ENCODE measurements at regions not wholly inside any gene's neighbourhood (a gene's known extent, or its start where the extent isn't known, plus 50 kb on each side); places are given as distances from the start of the nearest gene placed in this dataset.

DNA sequence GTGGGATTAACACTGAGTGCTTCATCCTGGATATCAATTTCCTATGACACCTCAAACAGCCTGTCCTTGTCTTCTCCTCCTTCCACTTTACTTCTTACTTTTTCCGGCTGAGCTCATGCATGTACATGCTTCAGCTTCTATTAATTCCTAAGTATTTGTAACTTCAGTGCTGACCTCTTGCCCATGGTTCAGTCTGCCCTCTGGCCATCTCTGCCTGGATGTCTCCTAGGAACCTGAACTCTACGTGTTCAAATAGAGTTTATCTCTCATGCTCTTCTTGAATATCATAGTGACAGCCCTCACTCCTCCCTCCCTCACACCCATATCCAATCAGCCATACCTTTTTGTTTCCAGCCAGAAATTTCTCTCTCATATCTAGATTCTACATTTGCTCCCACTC is 141.6 kb downstream of the ATP23 start:
- DNase-seq (ENCODE audit: low spot score in 2 of 2, unreplicated experiment in 2 of 2), result no peak
- TF ChIP-seq, protein P1, sequence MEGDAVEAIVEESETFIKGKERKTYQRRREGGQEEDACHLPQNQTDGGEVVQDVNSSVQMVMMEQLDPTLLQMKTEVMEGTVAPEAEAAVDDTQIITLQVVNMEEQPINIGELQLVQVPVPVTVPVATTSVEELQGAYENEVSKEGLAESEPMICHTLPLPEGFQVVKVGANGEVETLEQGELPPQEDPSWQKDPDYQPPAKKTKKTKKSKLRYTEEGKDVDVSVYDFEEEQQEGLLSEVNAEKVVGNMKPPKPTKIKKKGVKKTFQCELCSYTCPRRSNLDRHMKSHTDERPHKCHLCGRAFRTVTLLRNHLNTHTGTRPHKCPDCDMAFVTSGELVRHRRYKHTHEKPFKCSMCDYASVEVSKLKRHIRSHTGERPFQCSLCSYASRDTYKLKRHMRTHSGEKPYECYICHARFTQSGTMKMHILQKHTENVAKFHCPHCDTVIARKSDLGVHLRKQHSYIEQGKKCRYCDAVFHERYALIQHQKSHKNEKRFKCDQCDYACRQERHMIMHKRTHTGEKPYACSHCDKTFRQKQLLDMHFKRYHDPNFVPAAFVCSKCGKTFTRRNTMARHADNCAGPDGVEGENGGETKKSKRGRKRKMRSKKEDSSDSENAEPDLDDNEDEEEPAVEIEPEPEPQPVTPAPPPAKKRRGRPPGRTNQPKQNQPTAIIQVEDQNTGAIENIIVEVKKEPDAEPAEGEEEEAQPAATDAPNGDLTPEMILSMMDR (IDR thresholded peaks at IDR 0.05; ENCODE audit: unreplicated experiment), result no peak
- Mint-ChIP-seq H3K4me3 (no peak overlapping the region), H3K27ac (no peak overlapping the region), H3K9me3 (no peaks in the 10 kb centered on the region), H3K4me1 (peaks cover 17% of the 10 kb centered on the region), H3K36me3 (no peaks in the 10 kb centered on the region), H3K27me3 (ENCODE audit: low read depth) (peaks cover 7% of the 10 kb centered on the region)

DNA sequence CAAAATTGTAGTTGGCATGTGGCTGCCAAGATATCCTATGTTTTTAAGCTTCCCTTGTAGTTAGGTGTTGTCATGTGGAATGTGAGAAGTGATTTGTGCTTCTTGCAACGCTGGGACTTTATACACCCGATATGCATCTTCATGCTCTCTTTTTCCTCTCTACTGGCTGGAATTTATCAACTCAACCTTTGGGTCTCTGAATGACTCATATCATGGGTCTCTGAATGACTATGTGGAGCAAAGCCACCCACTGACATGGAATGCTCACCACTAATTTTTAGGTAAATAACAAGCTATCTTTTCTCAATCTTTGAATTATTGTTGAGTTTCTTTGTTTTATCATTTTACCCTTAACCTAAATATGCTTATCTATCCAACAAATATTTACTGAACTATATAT is 144.6 kb downstream of the ATP23 start:
- no peaks in the 10 kb centered on the region for H3K36me3 Mint-ChIP-seq
- no peak overlapping the region for H3K4me3 Mint-ChIP-seq
- no peak for DNase-seq (ENCODE audit: low spot score in 2 of 2, unreplicated experiment in 2 of 2)
- TF ChIP-seq, protein P1 (IDR thresholded peaks at IDR 0.05; ENCODE audit: unreplicated experiment), result no peak
- H3K27ac Mint-ChIP-seq, result no peak overlapping the region
- H3K4me1 Mint-ChIP-seq, result peaks cover 2% of the 10 kb centered on the region
- H3K27me3 Mint-ChIP-seq (ENCODE audit: low read depth), result peaks cover 7% of the 10 kb centered on the region
- H3K9me3 Mint-ChIP-seq, result no peaks in the 10 kb centered on the region

DNA sequence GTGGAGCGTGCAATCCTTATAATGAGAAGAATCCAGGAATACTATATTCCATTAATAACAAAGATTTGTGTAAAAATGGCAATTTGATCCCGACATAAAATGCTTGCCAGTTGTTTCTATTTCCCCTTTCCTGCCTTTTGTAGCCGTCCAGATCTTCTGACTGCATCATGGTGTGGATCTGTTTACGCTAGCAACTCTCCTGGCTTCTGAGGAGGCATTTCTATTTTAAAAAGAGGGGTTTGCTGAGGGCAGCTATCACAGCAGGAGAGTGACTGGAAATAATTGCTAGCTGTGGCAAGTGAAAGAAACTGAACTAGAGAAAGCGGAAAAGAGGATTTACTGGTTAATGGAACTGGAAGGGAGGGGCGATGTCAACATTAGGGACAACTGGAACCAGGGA is 145.6 kb downstream of the ATP23 start:
- H3K27ac Mint-ChIP-seq, result no peak overlapping the region
- peaks cover 11% of the 10 kb centered on the region for H3K27me3 Mint-ChIP-seq (ENCODE audit: low read depth)
- no peaks in the 10 kb centered on the region for H3K36me3 Mint-ChIP-seq
- TF ChIP-seq, protein P1 (IDR thresholded peaks at IDR 0.05; ENCODE audit: unreplicated experiment), result no peak
- no peaks in the 10 kb centered on the region for H3K9me3 Mint-ChIP-seq
- no peak overlapping the region for H3K4me3 Mint-ChIP-seq
- no peaks in the 10 kb centered on the region for H3K4me1 Mint-ChIP-seq
- no peak for DNase-seq (ENCODE audit: low spot score in 2 of 2, unreplicated experiment in 2 of 2)

DNA sequence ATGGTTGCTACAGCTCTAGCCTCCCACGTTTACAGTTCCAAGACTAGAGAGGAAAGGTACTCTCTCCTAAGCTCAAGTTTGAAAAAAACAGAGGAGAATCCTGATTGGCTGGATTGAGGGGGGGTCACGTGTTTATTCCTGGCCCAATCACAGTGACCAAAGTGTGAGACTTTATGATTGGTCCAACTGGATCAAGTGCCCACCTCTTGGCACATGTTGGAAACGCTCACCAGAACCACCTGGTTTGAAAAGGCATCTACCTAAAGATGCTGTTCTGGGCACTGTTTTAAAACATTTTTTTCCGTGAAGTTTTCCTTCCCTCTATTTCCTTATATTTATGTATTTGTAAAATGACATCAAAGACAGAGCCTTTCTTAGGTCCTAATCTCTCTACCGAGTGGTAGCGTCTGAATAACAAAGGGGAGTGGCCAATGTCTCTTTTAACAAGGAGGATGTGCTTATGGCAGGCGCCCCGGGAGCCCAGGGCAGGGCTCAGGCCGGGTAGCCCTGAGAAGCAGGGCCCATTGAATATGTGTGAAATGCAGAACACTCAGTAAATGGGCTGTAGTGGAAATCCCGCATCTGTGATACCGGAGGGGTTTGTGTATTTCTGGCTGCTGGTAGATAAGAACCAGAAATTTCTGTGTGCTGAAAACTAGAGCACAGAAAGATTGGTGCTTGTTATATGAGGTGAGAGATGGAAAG is 146.2 kb downstream of the ATP23 start:
- H3K36me3 Mint-ChIP-seq, result no peaks in the 10 kb centered on the region
- no peak for DNase-seq (ENCODE audit: low spot score in 2 of 2, unreplicated experiment in 2 of 2)
- no peaks in the 10 kb centered on the region for H3K4me1 Mint-ChIP-seq
- H3K27ac Mint-ChIP-seq, result no peak overlapping the region
- no peak overlapping the region for H3K4me3 Mint-ChIP-seq
- peaks cover 13% of the 10 kb centered on the region for H3K27me3 Mint-ChIP-seq (ENCODE audit: low read depth)
- TF ChIP-seq, protein P1 (IDR thresholded peaks at IDR 0.05; ENCODE audit: unreplicated experiment), result no peak
- H3K9me3 Mint-ChIP-seq, result no peaks in the 10 kb centered on the region

DNA sequence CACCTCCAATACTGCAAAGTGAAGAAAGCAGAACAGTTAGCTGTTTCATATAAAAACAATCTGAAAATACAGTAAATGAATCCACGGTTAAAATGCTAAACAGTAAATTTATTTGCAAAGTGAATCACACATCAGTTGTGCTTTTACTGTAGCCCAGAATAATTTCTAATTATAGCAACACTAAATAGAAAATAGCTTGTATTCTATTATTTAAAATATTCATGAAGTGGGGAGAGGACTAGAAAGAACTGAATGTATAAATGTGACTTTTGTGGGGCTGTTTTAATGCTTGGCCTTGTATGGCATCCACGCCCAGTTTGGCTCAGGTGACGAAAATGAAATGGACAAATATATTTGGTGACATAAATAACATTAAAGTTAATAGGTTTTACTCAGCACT is 148.2 kb downstream of the ATP23 start:
- H3K27ac Mint-ChIP-seq, result no peak overlapping the region
- TF ChIP-seq, protein P1 (IDR thresholded peaks at IDR 0.05; ENCODE audit: unreplicated experiment), result no peak
- no peak for DNase-seq (ENCODE audit: low spot score in 2 of 2, unreplicated experiment in 2 of 2)
- no peaks in the 10 kb centered on the region for H3K9me3 Mint-ChIP-seq
- H3K4me3 Mint-ChIP-seq, result no peak overlapping the region
- no peaks in the 10 kb centered on the region for H3K4me1 Mint-ChIP-seq
- no peaks in the 10 kb centered on the region for H3K36me3 Mint-ChIP-seq
- peaks cover 22% of the 10 kb centered on the region for H3K27me3 Mint-ChIP-seq (ENCODE audit: low read depth)
